ENCODE measurements at regions not wholly inside any gene's neighbourhood (a gene's known extent, or its start where the extent isn't known, plus 50 kb on each side); places are given as distances from the start of the nearest gene placed in this dataset.

DNA sequence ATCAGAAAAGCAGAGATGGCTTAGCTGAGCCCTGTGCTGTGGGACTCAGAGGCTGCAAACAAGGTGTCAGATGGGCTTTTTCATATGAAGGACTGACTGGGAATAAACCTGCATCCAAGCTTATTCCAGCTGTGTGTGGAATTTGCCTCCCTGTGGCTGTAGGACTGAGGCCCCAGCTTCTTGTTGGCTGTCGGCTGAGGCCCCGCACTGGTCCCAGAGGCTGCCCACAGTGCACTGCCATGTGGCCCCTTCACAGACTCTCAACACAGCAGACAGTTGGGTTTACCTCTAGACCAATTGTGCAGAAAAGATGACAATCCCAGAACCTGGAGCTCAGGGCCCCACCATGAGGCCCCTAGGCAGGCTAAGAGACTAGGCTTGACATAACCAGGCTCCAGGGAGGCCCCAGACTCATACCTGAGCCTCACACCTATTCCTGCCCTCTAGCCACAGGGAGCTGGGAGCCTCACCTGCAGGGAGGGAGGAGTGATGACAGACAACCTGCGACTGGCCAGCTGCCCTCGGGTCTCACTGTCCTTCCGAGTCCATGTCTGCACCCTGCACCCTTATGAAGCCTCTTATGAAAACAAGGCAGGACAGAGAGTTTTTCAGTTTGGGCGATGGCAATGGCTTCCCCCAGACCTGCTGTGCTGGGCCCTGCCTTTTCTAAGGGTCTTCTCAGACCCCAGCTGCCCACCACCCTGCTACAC is 615.5 kb downstream of the NPHP4 start:
- TF ChIP-seq, protein P1, sequence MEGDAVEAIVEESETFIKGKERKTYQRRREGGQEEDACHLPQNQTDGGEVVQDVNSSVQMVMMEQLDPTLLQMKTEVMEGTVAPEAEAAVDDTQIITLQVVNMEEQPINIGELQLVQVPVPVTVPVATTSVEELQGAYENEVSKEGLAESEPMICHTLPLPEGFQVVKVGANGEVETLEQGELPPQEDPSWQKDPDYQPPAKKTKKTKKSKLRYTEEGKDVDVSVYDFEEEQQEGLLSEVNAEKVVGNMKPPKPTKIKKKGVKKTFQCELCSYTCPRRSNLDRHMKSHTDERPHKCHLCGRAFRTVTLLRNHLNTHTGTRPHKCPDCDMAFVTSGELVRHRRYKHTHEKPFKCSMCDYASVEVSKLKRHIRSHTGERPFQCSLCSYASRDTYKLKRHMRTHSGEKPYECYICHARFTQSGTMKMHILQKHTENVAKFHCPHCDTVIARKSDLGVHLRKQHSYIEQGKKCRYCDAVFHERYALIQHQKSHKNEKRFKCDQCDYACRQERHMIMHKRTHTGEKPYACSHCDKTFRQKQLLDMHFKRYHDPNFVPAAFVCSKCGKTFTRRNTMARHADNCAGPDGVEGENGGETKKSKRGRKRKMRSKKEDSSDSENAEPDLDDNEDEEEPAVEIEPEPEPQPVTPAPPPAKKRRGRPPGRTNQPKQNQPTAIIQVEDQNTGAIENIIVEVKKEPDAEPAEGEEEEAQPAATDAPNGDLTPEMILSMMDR (IDR thresholded peaks at IDR 0.05; ENCODE audit: poor library complexity, severe bottlenecking): no peak
- TF ChIP-seq POLR2AphosphoS5 (IDR thresholded peaks at IDR 0.05) (no peak), RAD21 (conservative IDR thresholded peaks at IDR 0.05) (no peak), EZH2 (IDR thresholded peaks at IDR 0.05; ENCODE audit: borderline replicate concordance, insufficient read depth, low read length, poor library complexity, severe bottlenecking) (no peak)
